Panc1 (cell line): ENCODE measurements at regions not wholly inside any gene's neighbourhood (a gene's known extent, or its start where the extent isn't known, plus 50 kb on each side); places are given as distances from the start of the nearest gene placed in this dataset.
"Not testable (repeated sequence)": the region's sequence is repeated elsewhere in the genome, so short reads cannot be mapped to it uniquely, and the experiment has no call there.

Experiments used
- CTCF ChIP-seq: fragments of 450-650 bp; IDR thresholded peaks from 2 replicates; pipeline ENCODE4 v1.5.1; 2017; ENCODE audit warnings: mild to moderate bottlenecking
- POLR2AphosphoS5 ChIP-seq: IDR thresholded peaks from 2 replicates; pipeline ENCODE4 v1.6.1; 2012; ENCODE audit warnings: mild to moderate bottlenecking, low read depth, low read length, moderate library complexity
- TF ChIP-seq, protein P1 (sequence below), 2 experiments: IDR thresholded peaks; 2 replicates each; pipeline ENCODE4 v1.6.1; 2011 to 2012; ENCODE audit warnings: low read depth in 2 of 2, control low read depth in 1 of 2, low read length in 1 of 2, mild to moderate bottlenecking in 1 of 2, moderate library complexity in 1 of 2; ENCODE audit not compliant: insufficient read depth in 1 of 2

- TF ChIP-seq CTCF, POLR2AphosphoS5: not testable (repeated sequence)
- TF ChIP-seq, protein P1, sequence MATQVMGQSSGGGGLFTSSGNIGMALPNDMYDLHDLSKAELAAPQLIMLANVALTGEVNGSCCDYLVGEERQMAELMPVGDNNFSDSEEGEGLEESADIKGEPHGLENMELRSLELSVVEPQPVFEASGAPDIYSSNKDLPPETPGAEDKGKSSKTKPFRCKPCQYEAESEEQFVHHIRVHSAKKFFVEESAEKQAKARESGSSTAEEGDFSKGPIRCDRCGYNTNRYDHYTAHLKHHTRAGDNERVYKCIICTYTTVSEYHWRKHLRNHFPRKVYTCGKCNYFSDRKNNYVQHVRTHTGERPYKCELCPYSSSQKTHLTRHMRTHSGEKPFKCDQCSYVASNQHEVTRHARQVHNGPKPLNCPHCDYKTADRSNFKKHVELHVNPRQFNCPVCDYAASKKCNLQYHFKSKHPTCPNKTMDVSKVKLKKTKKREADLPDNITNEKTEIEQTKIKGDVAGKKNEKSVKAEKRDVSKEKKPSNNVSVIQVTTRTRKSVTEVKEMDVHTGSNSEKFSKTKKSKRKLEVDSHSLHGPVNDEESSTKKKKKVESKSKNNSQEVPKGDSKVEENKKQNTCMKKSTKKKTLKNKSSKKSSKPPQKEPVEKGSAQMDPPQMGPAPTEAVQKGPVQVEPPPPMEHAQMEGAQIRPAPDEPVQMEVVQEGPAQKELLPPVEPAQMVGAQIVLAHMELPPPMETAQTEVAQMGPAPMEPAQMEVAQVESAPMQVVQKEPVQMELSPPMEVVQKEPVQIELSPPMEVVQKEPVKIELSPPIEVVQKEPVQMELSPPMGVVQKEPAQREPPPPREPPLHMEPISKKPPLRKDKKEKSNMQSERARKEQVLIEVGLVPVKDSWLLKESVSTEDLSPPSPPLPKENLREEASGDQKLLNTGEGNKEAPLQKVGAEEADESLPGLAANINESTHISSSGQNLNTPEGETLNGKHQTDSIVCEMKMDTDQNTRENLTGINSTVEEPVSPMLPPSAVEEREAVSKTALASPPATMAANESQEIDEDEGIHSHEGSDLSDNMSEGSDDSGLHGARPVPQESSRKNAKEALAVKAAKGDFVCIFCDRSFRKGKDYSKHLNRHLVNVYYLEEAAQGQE (IDR thresholded peaks at IDR 0.05; ENCODE audit: insufficient read depth in 1 of 2, low read depth in 2 of 2, low read length in 1 of 2) = not testable (repeated sequence)
These were observed 196.3 kb upstream of the ARL4C start for GRCh38 chr2:234693191-234693590.
